Neuronal stem cell (in vitro differentiated cells): ENCODE measurements at regions not wholly inside any gene's neighbourhood (a gene's known extent, or its start where the extent isn't known, plus 50 kb on each side); places are given as distances from the start of the nearest gene placed in this dataset.
A peak's percentile ranks its signal among the peaks of the same experiment; 100 is the strongest.
"Not testable (repeated sequence)": the region's sequence is repeated elsewhere in the genome, so short reads cannot be mapped to it uniquely, and the experiment has no call there.

Experiments
- DNase-seq: peaks from one replicate; pipeline ENCODE4 v3.0.0-alpha.2; 2013; ENCODE audit warnings: low spot score
- H2AFZ ChIP-seq: one replicate; pipeline ENCODE4 v1.6.1; 2013; ENCODE audit warnings: mild to moderate bottlenecking, low read length, inconsistent platforms
- H2AK5ac ChIP-seq: 2 replicates; pipeline ENCODE4 v1.6.1; 2013; ENCODE audit warnings: low read depth, mild to moderate bottlenecking, inconsistent platforms, low read length, moderate library complexity, mixed read lengths
- H2BK120ac ChIP-seq: 2 replicates; pipeline ENCODE4 v1.6.1; 2013; ENCODE audit warnings: low read depth, mild to moderate bottlenecking, inconsistent platforms, low read length, moderate library complexity, mixed read lengths
- H2BK12ac ChIP-seq: one replicate; pipeline ENCODE4 v1.6.1; 2013; ENCODE audit warnings: low read length, inconsistent platforms
- H2BK15ac ChIP-seq: 2 replicates; pipeline ENCODE4 v1.6.1; 2013; ENCODE audit warnings: mild to moderate bottlenecking, low read length, inconsistent platforms, mixed read lengths
- H2BK5ac ChIP-seq: one replicate; pipeline ENCODE4 v1.6.1; 2013; ENCODE audit warnings: inconsistent platforms, mild to moderate bottlenecking, low read length, moderate library complexity
- H3K14ac ChIP-seq: one replicate; pipeline ENCODE4 v1.6.1; 2013; ENCODE audit warnings: low read length, inconsistent platforms
- H3K18ac ChIP-seq: 2 replicates; pipeline ENCODE4 v1.6.1; 2013; ENCODE audit warnings: low read length, inconsistent platforms
- H3K23ac ChIP-seq: 2 replicates; pipeline ENCODE4 v1.6.1; 2013; ENCODE audit warnings: low read depth, mild to moderate bottlenecking, mixed read lengths, low read length, inconsistent platforms; ENCODE audit not compliant: poor library complexity
- H3K27ac ChIP-seq: replicated peaks from 3 replicates; pipeline ENCODE4 v1.5.1; 2013; ENCODE audit warnings: low read length, inconsistent platforms
- H3K27me3 ChIP-seq, 3 experiments: 2 replicates each; pipeline ENCODE4 v1.6.1; 2013; ENCODE audit warnings: low read length in 3 of 3, mild to moderate bottlenecking in 2 of 3, inconsistent platforms in 1 of 3, low read depth in 1 of 3, mixed read lengths in 1 of 3, moderate library complexity in 1 of 3; ENCODE audit not compliant: control insufficient read depth in 3 of 3, insufficient read depth in 3 of 3
- H3K36me3 ChIP-seq, 2 donors: replicated peaks in 1 of 2; 2 replicates each; pipeline ENCODE4 v1.6.1; 2013; ENCODE audit warnings: low read length in 2 of 2; ENCODE audit not compliant: control insufficient read depth in 2 of 2, insufficient read depth in 2 of 2
- H3K4ac ChIP-seq: 2 replicates; pipeline ENCODE4 v1.6.1; 2013; ENCODE audit warnings: inconsistent platforms, mild to moderate bottlenecking, low read length, moderate library complexity
- H3K4me1 ChIP-seq, 2 donors: 1 replicate in 1 of 2; 2 replicates in 1 of 2; pipeline ENCODE4 v1.6.1; 2013; ENCODE audit warnings: low read length in 2 of 2, low read depth in 1 of 2; ENCODE audit not compliant: control insufficient read depth in 2 of 2, insufficient read depth in 1 of 2
- H3K4me2 ChIP-seq: one replicate; pipeline ENCODE4 v1.6.1; 2013; ENCODE audit warnings: mild to moderate bottlenecking, low read length, inconsistent platforms; ENCODE audit not compliant: insufficient read depth, poor library complexity, severe bottlenecking
- H3K4me3 ChIP-seq, 2 donors: 2 replicates each; pipeline ENCODE4 v1.5.1; 2013; ENCODE audit warnings: low read length in 2 of 2, mild to moderate bottlenecking in 2 of 2, inconsistent platforms in 1 of 2, moderate library complexity in 1 of 2
- H3K79me1 ChIP-seq: one replicate; pipeline ENCODE4 v1.6.1; 2013; ENCODE audit warnings: low read depth, mild to moderate bottlenecking, inconsistent platforms, low read length, moderate library complexity
- H3K9ac ChIP-seq: one replicate; pipeline ENCODE4 v1.6.1; 2013; ENCODE audit warnings: mild to moderate bottlenecking, low read depth, low read length, inconsistent platforms; ENCODE audit not compliant: poor library complexity
- H3K9me3 ChIP-seq, 2 donors: replicated peaks in 1 of 2; 2 replicates each; pipeline versions ENCODE3 to v1.6.1; 2013; ENCODE audit warnings: low read length in 2 of 2, mild to moderate bottlenecking in 2 of 2, inconsistent platforms in 1 of 2, low read depth in 1 of 2, mixed read lengths in 1 of 2, moderate library complexity in 1 of 2; ENCODE audit not compliant: control insufficient read depth in 2 of 2, insufficient read depth in 1 of 2
- H4K8ac ChIP-seq: one replicate; pipeline ENCODE4 v1.6.1; 2013; ENCODE audit warnings: low read depth, mild to moderate bottlenecking, inconsistent platforms, low read length, moderate library complexity
- H4K91ac ChIP-seq: one replicate; pipeline ENCODE4 v1.6.1; 2013; ENCODE audit warnings: low read length, low read depth, mild to moderate bottlenecking, inconsistent platforms; ENCODE audit not compliant: poor library complexity
- whole genome bisulfite sequencing, 2 donors: extraction: QIAGEN DNeasy Blood & Tissue Kit; methylation state at CpG; one replicate each; pipeline ENCODE4 v1.1.7; 2013; ENCODE audit warnings: missing lambda C conversion rate in 2 of 2, mixed read lengths in 1 of 2; ENCODE audit not compliant: insufficient read length in 2 of 2, insufficient replicate concordance in 1 of 2; ENCODE audit errors: extremely low coverage in 2 of 2; 5-methylcytosine and 5-hydroxymethylcytosine counted together

GRCh38 chr14:86905386-86905926, 1087.5 kb downstream of the GALC start:
- H3K36me3 ChIP-seq, H3K4me1 ChIP-seq, H3K4me2 ChIP-seq, H2AK5ac ChIP-seq, H3K27ac ChIP-seq, H2BK120ac ChIP-seq, H3K9ac ChIP-seq, H3K14ac ChIP-seq, H2AFZ ChIP-seq, H3K9me3 ChIP-seq, H4K91ac ChIP-seq, H3K4ac ChIP-seq, DNase-seq, H3K23ac ChIP-seq, H2BK15ac ChIP-seq, H3K79me1 ChIP-seq, H4K8ac ChIP-seq, H2BK5ac ChIP-seq, H3K18ac ChIP-seq, H3K27me3 ChIP-seq: not testable (repeated sequence)
- H2BK12ac ChIP-seq = peak overlapping the region; percentile 22
- WGBS, 2 donors = no CpG with 5 or more reads among the region's 48 CpGs
- H3K4me3 ChIP-seq = peak overlapping the region in 1 of 2 donors; percentile 34

- no peak overlapping the region for H3K18ac ChIP-seq
Measured at GRCh38 chr14:86902176-86902950, 1090.6 kb downstream of the GALC start.

GRCh38 chr14:86897704-86898513, 1095.1 kb downstream of the GALC start:
- Histone ChIP-seq H3K4me3 (no peak overlapping the region), H2AK5ac (no peak overlapping the region), H3K36me3 (no peaks in the 10 kb centered on the region), H3K18ac (no peak overlapping the region), H3K9me3 (no peaks in the 10 kb centered on the region), H2BK120ac (no peak overlapping the region), H3K14ac (no peak overlapping the region), H4K8ac (no peak overlapping the region), H2BK15ac (no peak overlapping the region), H3K9ac (no peak overlapping the region), H3K4me2 (no peak overlapping the region), H4K91ac (no peak overlapping the region), H3K23ac (no peak overlapping the region), H2AFZ (no peak overlapping the region), H3K79me1 (no peaks in the 10 kb centered on the region), H3K27ac (no peak overlapping the region), H3K4ac (no peak overlapping the region), H3K27me3 (no peaks in the 10 kb centered on the region), H2BK5ac (no peak overlapping the region), H3K4me1 (no peaks in the 10 kb centered on the region), H2BK12ac (no peak overlapping the region)
- no CpG with 5 or more reads among the region's 4 CpGs for WGBS, 2 donors
- no peak for DNase-seq

More at GRCh38 chr14:86902176-86902950, 1090.6 kb downstream of the GALC start:
- no peak overlapping the region for H2AFZ ChIP-seq
- no peak overlapping the region for H3K9ac ChIP-seq
- H3K4me3 ChIP-seq = no peak overlapping the region
- WGBS, 2 donors = no CpG with 5 or more reads among the region's 7 CpGs
- no peak overlapping the region for H4K91ac ChIP-seq
- no peak for DNase-seq
- H3K4me2 ChIP-seq = no peak overlapping the region
- no peak overlapping the region for H3K14ac ChIP-seq
- no peaks in the 10 kb centered on the region for H3K36me3 ChIP-seq
- no peak overlapping the region for H3K27ac ChIP-seq
- H2BK120ac ChIP-seq = no peak overlapping the region
- no peak overlapping the region for H2AK5ac ChIP-seq
- H3K9me3 ChIP-seq = no peaks in the 10 kb centered on the region
- H3K27me3 ChIP-seq = no peaks in the 10 kb centered on the region
- H2BK12ac ChIP-seq = no peak overlapping the region
- no peaks in the 10 kb centered on the region for H3K79me1 ChIP-seq
- H2BK15ac ChIP-seq = no peak overlapping the region
- no peak overlapping the region for H3K4ac ChIP-seq
- H2BK5ac ChIP-seq = no peak overlapping the region
- no peak overlapping the region for H4K8ac ChIP-seq
- H3K23ac ChIP-seq = no peak overlapping the region
- no peaks in the 10 kb centered on the region for H3K4me1 ChIP-seq

- H3K23ac ChIP-seq = no peak overlapping the region
- H2BK5ac ChIP-seq = no peak overlapping the region
- no peaks in the 10 kb centered on the region for H3K36me3 ChIP-seq
- H3K4me2 ChIP-seq = no peak overlapping the region
- no peak overlapping the region for H2BK15ac ChIP-seq
- H3K18ac ChIP-seq = no peak overlapping the region
- no peak overlapping the region for H3K14ac ChIP-seq
- no peak overlapping the region for H3K9ac ChIP-seq
- no peak overlapping the region for H3K4me3 ChIP-seq
- H3K4me1 ChIP-seq = no peaks in the 10 kb centered on the region
- H4K91ac ChIP-seq = no peak overlapping the region
- no peak overlapping the region for H3K4ac ChIP-seq
- H3K27me3 ChIP-seq = no peaks in the 10 kb centered on the region
- no peak for DNase-seq
- no peak overlapping the region for H3K27ac ChIP-seq
- no peak overlapping the region for H2BK120ac ChIP-seq
- H2BK12ac ChIP-seq = no peak overlapping the region
- H3K9me3 ChIP-seq = no peaks in the 10 kb centered on the region
- H2AFZ ChIP-seq = no peak overlapping the region
- no peaks in the 10 kb centered on the region for H3K79me1 ChIP-seq
- no peak overlapping the region for H2AK5ac ChIP-seq
- H4K8ac ChIP-seq = no peak overlapping the region
Measured at GRCh38 chr14:86897224-86897623, 1095.8 kb downstream of the GALC start.
